ENCODE measurements at regions not wholly inside any gene's neighbourhood (a gene's known extent, or its start where the extent isn't known, plus 50 kb on each side); places are given as distances from the start of the nearest gene placed in this dataset.

GRCh38 chr11:134530636-134531326, 118.7 kb upstream of the B3GAT1 start:
- H3K4me1 ChIP-seq (ENCODE audit: control insufficient read depth in 1 of 2, insufficient read depth in 2 of 2, low read length in 2 of 2): no peaks in the 10 kb centered on the region
- no peak for ATAC-seq

More at GRCh38 chr11:134530636-134531326, 118.7 kb upstream of the B3GAT1 start:
- H3K27me3 ChIP-seq (ENCODE audit: insufficient read depth, low read length): 0 out of 2 replicates have a peak, but pooled peaks cover 3% of the 10 kb centered on the region
- no peaks in the 10 kb centered on the region for H3K36me3 ChIP-seq (ENCODE audit: control insufficient read depth in 1 of 2, insufficient read depth in 2 of 2, low read length in 2 of 2)
- no peak for DNase-seq (ENCODE audit: low read depth, low spot score)
- no peaks in the 10 kb centered on the region for H3K79me2 ChIP-seq (ENCODE audit: insufficient read depth, low read length)
- POLR2A ChIA-PET: no interaction called here
- no peak overlapping the region for H3K27ac ChIP-seq (ENCODE audit: low read depth, low read length)
- no peaks in the 10 kb centered on the region for H3K9me3 ChIP-seq (ENCODE audit: control insufficient read depth in 1 of 2, insufficient read depth in 1 of 2, low read depth in 1 of 2, low read length in 2 of 2)
- no peak overlapping the region for H3K4me2 ChIP-seq (ENCODE audit: low read length)
- TF ChIP-seq YY1 (IDR thresholded peaks at IDR 0.05; ENCODE audit: extremely low read depth, insufficient replicate concordance, low read depth, low read length) (no peak), MAX (IDR thresholded peaks at IDR 0.05) (no peak), TCF7L2 (IDR thresholded peaks at IDR 0.05; ENCODE audit: borderline replicate concordance, extremely low read depth, insufficient read depth, insufficient read length) (no peak), SP1 (IDR thresholded peaks at IDR 0.05; ENCODE audit: low read depth) (no peak), EZH2 (IDR thresholded peaks at IDR 0.05) (no peak), CTCF (IDR thresholded peaks at IDR 0.05 in 2 of 3, conservative IDR thresholded peaks at IDR 0.05 in 1 of 3; ENCODE audit: borderline replicate concordance in 1 of 3, insufficient read depth in 1 of 3, low read depth in 2 of 3, low read length in 2 of 3) (no peak), POLR2A (IDR thresholded peaks at IDR 0.05; ENCODE audit: borderline replicate concordance, extremely low read depth, insufficient read depth, insufficient read length) (no peak), EZH2phosphoT487 (IDR thresholded peaks at IDR 0.05; ENCODE audit: borderline replicate concordance) (no peak), SRF (IDR thresholded peaks at IDR 0.05; ENCODE audit: low read depth) (no peak), FOSL1 (IDR thresholded peaks at IDR 0.05; ENCODE audit: low read depth) (no peak), ZFX (IDR thresholded peaks at IDR 0.05) (no peak), SIN3A (IDR thresholded peaks at IDR 0.05; ENCODE audit: low read depth) (no peak), CBX3 (IDR thresholded peaks at IDR 0.05; ENCODE audit: low read depth) (no peak), ATF3 (IDR thresholded peaks at IDR 0.05) (no peak)
- TF ChIP-seq, protein P1, sequence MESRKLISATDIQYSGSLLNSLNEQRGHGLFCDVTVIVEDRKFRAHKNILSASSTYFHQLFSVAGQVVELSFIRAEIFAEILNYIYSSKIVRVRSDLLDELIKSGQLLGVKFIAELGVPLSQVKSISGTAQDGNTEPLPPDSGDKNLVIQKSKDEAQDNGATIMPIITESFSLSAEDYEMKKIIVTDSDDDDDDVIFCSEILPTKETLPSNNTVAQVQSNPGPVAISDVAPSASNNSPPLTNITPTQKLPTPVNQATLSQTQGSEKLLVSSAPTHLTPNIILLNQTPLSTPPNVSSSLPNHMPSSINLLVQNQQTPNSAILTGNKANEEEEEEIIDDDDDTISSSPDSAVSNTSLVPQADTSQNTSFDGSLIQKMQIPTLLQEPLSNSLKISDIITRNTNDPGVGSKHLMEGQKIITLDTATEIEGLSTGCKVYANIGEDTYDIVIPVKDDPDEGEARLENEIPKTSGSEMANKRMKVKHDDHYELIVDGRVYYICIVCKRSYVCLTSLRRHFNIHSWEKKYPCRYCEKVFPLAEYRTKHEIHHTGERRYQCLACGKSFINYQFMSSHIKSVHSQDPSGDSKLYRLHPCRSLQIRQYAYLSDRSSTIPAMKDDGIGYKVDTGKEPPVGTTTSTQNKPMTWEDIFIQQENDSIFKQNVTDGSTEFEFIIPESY (IDR thresholded peaks at IDR 0.05; ENCODE audit: extremely low read depth, insufficient replicate concordance, low read length): no peak
- H2AFZ ChIP-seq (ENCODE audit: low read depth, low read length, poor library complexity, severe bottlenecking): no peak overlapping the region
- no peaks in the 10 kb centered on the region for H4K20me1 ChIP-seq (ENCODE audit: insufficient read depth)
- no peak overlapping the region for H3K4me3 ChIP-seq (replicated peaks in 1 of 2; ENCODE audit: low read depth in 1 of 2, low read length in 2 of 2)
- H3K9ac ChIP-seq (ENCODE audit: low read length): no peak overlapping the region
- H3K9me2 ChIP-seq (ENCODE audit: insufficient read depth): no peaks in the 10 kb centered on the region
- RAD21 ChIA-PET (ENCODE audit: low non-redundant PET in 1 of 2, low total read pairs in 2 of 2, uncharacterized antibody in 2 of 2, unreplicated experiment in 2 of 2): no interaction called here
- BruUV-seq (replicated peaks): no TSS peak
- CTCF ChIA-PET: no interaction called here
- intact Hi-C loops (cut with micrococcal nuclease): no loop called here

Data from HCT116 (cell line).